IMR-90 (cell line): ENCODE measurements at regions not wholly inside any gene's neighbourhood (a gene's known extent, or its start where the extent isn't known, plus 50 kb on each side); places are given as distances from the start of the nearest gene placed in this dataset.

Experiments used
- ATAC-seq: fragments of 200-7000 bp; cut with Tn5 transposase; 2 replicates; pipeline ENCODE4 v1.9.1; 2020; ENCODE audit warnings: low read depth, mild to moderate bottlenecking, moderate library complexity
- BruUV-seq: library from RNA; stranded (reverse); fragments of 400-500 nt; replicated peaks from 2 replicates; lab custom pipeline; 2021; lab: Mats Ljungman, UMichigan
- CTCF ChIA-PET: fragments of 300-600 bp; formaldehyde crosslinking; extraction: SDS; loops from one replicate; lab custom pipeline; 2021; ENCODE audit warnings: antibody characterized with exemption; lab: Yijun Ruan, JAX
- POLR2A ChIA-PET: fragments of 300-600 bp; sonication (Branson Sonifier 250); formaldehyde crosslinking; loops from one replicate; lab custom pipeline; 2022; ENCODE audit warnings: antibody characterized with exemption; ENCODE audit not compliant: unreplicated experiment; lab: Charles Lee
- DNase-seq: peaks from one replicate; pipeline ENCODE4 v3.0.0; 2013
- H2AFZ ChIP-seq: replicated peaks from 2 replicates; pipeline ENCODE3; 2013; ENCODE audit warnings: low read length, mild to moderate bottlenecking; ENCODE audit not compliant: poor library complexity
- H2AK5ac ChIP-seq: 2 replicates; pipeline ENCODE4 v1.6.1; 2013; ENCODE audit warnings: low read depth, low read length, inconsistent platforms
- H2AK9ac ChIP-seq: replicated peaks from 2 replicates; pipeline ENCODE3; 2013; ENCODE audit warnings: mild to moderate bottlenecking, low read depth, low read length, moderate library complexity; ENCODE audit not compliant: poor library complexity
- H2BK120ac ChIP-seq: 2 replicates; pipeline ENCODE4 v1.6.1; 2013; ENCODE audit warnings: low read depth, low read length, inconsistent platforms
- H2BK15ac ChIP-seq: 3 replicates; pipeline ENCODE4 v1.6.1; 2013; ENCODE audit warnings: low read depth, low read length, inconsistent platforms
- H2BK20ac ChIP-seq: 2 replicates; pipeline ENCODE4 v1.6.1; 2013; ENCODE audit warnings: low read depth, mild to moderate bottlenecking, inconsistent platforms, low read length, moderate library complexity
- H2BK5ac ChIP-seq: 2 replicates; pipeline ENCODE4 v1.6.1; 2013; ENCODE audit warnings: mild to moderate bottlenecking, low read depth, low read length, inconsistent platforms; ENCODE audit not compliant: poor library complexity, severe bottlenecking
- H3K14ac ChIP-seq: replicated peaks from 2 replicates; pipeline ENCODE4 v1.6.1; 2013; ENCODE audit warnings: low read depth, low read length, inconsistent platforms
- H3K18ac ChIP-seq: 2 replicates; pipeline ENCODE4 v1.6.1; 2013; ENCODE audit warnings: low read depth, low read length, control low read depth
- H3K23ac ChIP-seq: 2 replicates; pipeline ENCODE4 v1.6.1; 2013; ENCODE audit warnings: low read depth, low read length, inconsistent platforms
- H3K27ac ChIP-seq: 2 replicates; pipeline ENCODE4 v1.5.1; 2013; ENCODE audit warnings: mild to moderate bottlenecking, control low read depth, low read length; ENCODE audit not compliant: insufficient read depth
- H3K27me3 ChIP-seq: 2 replicates; pipeline ENCODE4 v1.6.1; 2013; ENCODE audit warnings: low read length; ENCODE audit not compliant: control insufficient read depth, insufficient read depth
- H3K36me3 ChIP-seq: 2 replicates; pipeline ENCODE4 v1.6.1; 2013; ENCODE audit warnings: low read length, mixed read lengths; ENCODE audit not compliant: control insufficient read depth, insufficient read depth
- H3K4ac ChIP-seq: 2 replicates; pipeline ENCODE4 v1.6.1; 2013; ENCODE audit warnings: low read depth, low read length, inconsistent platforms
- H3K4me1 ChIP-seq: 2 replicates; pipeline ENCODE4 v1.6.1; 2013; ENCODE audit warnings: low read length, mixed read lengths; ENCODE audit not compliant: control insufficient read depth, insufficient read depth
- H3K4me2 ChIP-seq: 2 replicates; pipeline ENCODE4 v1.6.1; 2013; ENCODE audit warnings: low read depth, mild to moderate bottlenecking, control low read depth, low read length, moderate library complexity
- H3K4me3 ChIP-seq: 2 replicates; pipeline ENCODE4 v1.5.1; 2013; ENCODE audit warnings: low read depth, mild to moderate bottlenecking, control low read depth, low read length, moderate library complexity; ENCODE audit not compliant: insufficient read depth
- H3K56ac ChIP-seq: 2 replicates; pipeline ENCODE4 v1.6.1; 2013; ENCODE audit warnings: low read length, inconsistent platforms; ENCODE audit not compliant: insufficient read depth; ENCODE audit errors: extremely low read depth
- H3K79me1 ChIP-seq, 2 experiments: 2 replicates each; pipeline ENCODE4 v1.6.1; 2013; ENCODE audit warnings: low read length in 2 of 2, inconsistent platforms in 1 of 2, low read depth in 1 of 2
- H3K9ac ChIP-seq: 2 replicates; pipeline ENCODE4 v1.6.1; 2013; ENCODE audit warnings: low read depth, low read length, control low read depth
- H3K9me1 ChIP-seq: 2 replicates; pipeline ENCODE4 v1.6.1; 2013; ENCODE audit warnings: low read length, inconsistent platforms; ENCODE audit not compliant: insufficient read depth
- H3K9me3 ChIP-seq: 2 replicates; pipeline ENCODE4 v1.6.1; 2013; ENCODE audit warnings: low read length; ENCODE audit not compliant: control insufficient read depth, insufficient read depth
- H4K20me1 ChIP-seq: 2 replicates; pipeline ENCODE4 v1.6.1; 2013; ENCODE audit warnings: low read length, inconsistent platforms; ENCODE audit not compliant: insufficient read depth
- H4K5ac ChIP-seq: 2 replicates; pipeline ENCODE4 v1.6.1; 2013; ENCODE audit warnings: mild to moderate bottlenecking, low read depth, low read length, control low read depth
- H4K8ac ChIP-seq, 2 experiments: 2 replicates each; pipeline ENCODE4 v1.6.1; 2013; ENCODE audit warnings: low read depth in 2 of 2, low read length in 2 of 2, control low read depth in 1 of 2, inconsistent platforms in 1 of 2
- H4K91ac ChIP-seq: 2 replicates; pipeline ENCODE4 v1.6.1; 2013; ENCODE audit warnings: low read depth, low read length, inconsistent platforms; ENCODE audit not compliant: insufficient read depth
- BHLHE40 ChIP-seq: fragments of 150-350 bp; IDR thresholded peaks from 2 replicates; pipeline ENCODE4 v1.6.1; 2016; ENCODE audit warnings: mild to moderate bottlenecking, low read depth, low read length
- CEBPB ChIP-seq: IDR thresholded peaks from 2 replicates; pipeline ENCODE4 v1.6.1; 2012; ENCODE audit warnings: low read depth, low read length, improper control_type of control experiment
- CHD1 ChIP-seq: IDR thresholded peaks from 2 replicates; pipeline ENCODE4 v1.6.1; 2012; ENCODE audit warnings: low read depth, low read length, improper control_type of control experiment
- FOS ChIP-seq: fragments of 150-350 bp; IDR thresholded peaks from 2 replicates; pipeline ENCODE4 v1.6.1; 2016; ENCODE audit warnings: low read depth, low read length
- MAFK ChIP-seq: IDR thresholded peaks from 2 replicates; pipeline ENCODE4 v1.6.1; 2012; ENCODE audit warnings: low read depth, low read length, improper control_type of control experiment
- MAZ ChIP-seq: IDR thresholded peaks from 2 replicates; pipeline ENCODE4 v1.6.1; 2012; ENCODE audit warnings: low read depth, mild to moderate bottlenecking, low read length, improper control_type of control experiment, moderate library complexity, borderline replicate concordance
- MXI1 ChIP-seq: IDR thresholded peaks from 2 replicates; pipeline ENCODE4 v1.6.1; 2012; ENCODE audit warnings: low read depth, mild to moderate bottlenecking, low read length, moderate library complexity, borderline replicate concordance
- NFE2L2 ChIP-seq: fragments of 150-350 bp; IDR thresholded peaks from 2 replicates; pipeline ENCODE4 v1.6.1; 2016; ENCODE audit warnings: low read depth, mild to moderate bottlenecking, low read length
- POLR2A ChIP-seq: IDR thresholded peaks from 2 replicates; pipeline ENCODE4 v1.6.1; 2012; ENCODE audit warnings: mild to moderate bottlenecking, low read depth, low read length
- RAD21 ChIP-seq: IDR thresholded peaks from 2 replicates; pipeline ENCODE4 v1.6.1; 2012; ENCODE audit warnings: low read length, improper control_type of control experiment
- RCOR1 ChIP-seq: IDR thresholded peaks from 2 replicates; pipeline ENCODE4 v1.6.1; 2012; ENCODE audit warnings: mild to moderate bottlenecking, low read length, improper control_type of control experiment; ENCODE audit not compliant: insufficient replicate concordance
- RFX5 ChIP-seq: IDR thresholded peaks from 2 replicates; pipeline ENCODE4 v1.8.0; 2012; ENCODE audit warnings: low read depth, mild to moderate bottlenecking, low read length, moderate library complexity
- SMC3 ChIP-seq: fragments of 150-350 bp; IDR thresholded peaks from 2 replicates; pipeline ENCODE4 v1.6.1; 2016; ENCODE audit warnings: low read depth, mild to moderate bottlenecking, antibody characterized with exemption, low read length, moderate library complexity
- WGBS, 2 experiments: methylation state at CpG; one replicate each; pipeline versions ENCODE4 v1.1.5 to v1.1.7; 2013; ENCODE audit warnings: missing lambda C conversion rate in 2 of 2; ENCODE audit not compliant: insufficient read length in 1 of 2; ENCODE audit errors: extremely low coverage in 2 of 2; 5-methylcytosine and 5-hydroxymethylcytosine counted together
- dilution Hi-C: fragments of 300-500 bp; cut with HindIII; formaldehyde crosslinking; loops from one replicate; pipeline ENCODE4 v1.14.3; 2018; ENCODE audit warnings: low sequenced_read_pairs; ENCODE audit not compliant: unreplicated experiment
- in situ Hi-C: fragments of 300-500 bp; cut with MboI; formaldehyde crosslinking; loops from 3 replicates; pipeline ENCODE4 v1.14.3; 2019; ENCODE audit warnings: low sequenced_read_pairs, inconsistent platforms, mixed read lengths
- intact Hi-C: fragments of 100-400 bp; cut with micrococcal nuclease; formaldehyde crosslinking; loops from 2 replicates; pipeline ENCODE4 v1.10.0; 2022
- TF ChIP-seq, protein P1 (sequence below): fragments of 150-350 bp; IDR thresholded peaks from 2 replicates; pipeline ENCODE4 v1.6.1; 2017; ENCODE audit warnings: mild to moderate bottlenecking, antibody characterized with exemption, low read length, low read depth
- TF ChIP-seq, protein P2 (sequence below): conservative IDR thresholded peaks from 2 replicates; pipeline ENCODE4 v1.5.1; 2012; ENCODE audit warnings: mild to moderate bottlenecking, low read depth, low read length, improper control_type of control experiment
- TF ChIP-seq, protein P3 (sequence below): fragments of 150-350 bp; IDR thresholded peaks from 2 replicates; pipeline ENCODE4 v1.6.1; 2016; ENCODE audit warnings: low read depth, mild to moderate bottlenecking, low read length, moderate library complexity, borderline replicate concordance

DNA sequence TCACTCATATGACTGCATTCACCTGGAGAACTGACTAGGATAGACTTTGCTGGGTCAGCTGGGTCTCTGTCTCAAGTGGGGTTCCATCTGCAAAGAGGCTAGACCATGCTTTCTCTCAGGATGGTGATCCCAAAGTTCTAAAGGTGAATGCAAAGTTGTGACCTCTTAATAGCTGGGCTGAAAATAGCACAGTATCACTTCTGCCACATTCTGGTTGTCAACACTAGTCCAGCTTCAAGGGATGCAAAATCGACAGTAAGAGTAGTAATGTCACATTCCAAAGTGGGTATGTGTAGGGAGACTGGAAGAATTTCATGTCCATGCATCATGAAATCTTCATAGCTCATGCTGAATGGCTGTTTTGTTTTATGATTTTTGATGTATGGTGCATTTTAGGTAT is 414.6 kb downstream of the PCDH7 start:
- Histone ChIP-seq H2BK120ac (no peak overlapping the region), H2AK5ac (no peak overlapping the region), H3K9me1 (no peaks in the 10 kb centered on the region), H4K91ac (no peak overlapping the region), H3K18ac (no peak overlapping the region), H2BK15ac (no peak overlapping the region), H2AK9ac (peak overlapping the region; percentile 34), H3K9ac (no peak overlapping the region), H4K5ac (no peak overlapping the region), H2BK5ac (no peak overlapping the region), H3K36me3 (no peaks in the 10 kb centered on the region), H3K4me2 (no peak overlapping the region), H3K4ac (no peak overlapping the region), H3K9me3 (no peaks in the 10 kb centered on the region), H3K27ac (no peak overlapping the region), H3K79me1 (no peaks in the 10 kb centered on the region), H3K23ac (no peak overlapping the region), H4K8ac (no peak overlapping the region), H4K20me1 (no peaks in the 10 kb centered on the region), H3K14ac (no peak overlapping the region), H3K56ac (no peak overlapping the region), H3K27me3 (no peaks in the 10 kb centered on the region), H3K4me1 (no peaks in the 10 kb centered on the region), H2AFZ (no peak overlapping the region), H2BK20ac (no peak overlapping the region), H3K4me3 (no peak overlapping the region)
- no CpG with 5 or more reads among the region's 1 CpG for WGBS, 2 experiments
- BruUV-seq: no TSS peak
- TF ChIP-seq BHLHE40 (no peak), RAD21 (no peak), FOS (no peak), MAFK (no peak), NFE2L2 (no peak), RFX5 (no peak), SMC3 (no peak), CEBPB (no peak), POLR2A (no peak), RCOR1 (no peak), MXI1 (no peak), MAZ (no peak), CHD1 (no peak)
- TF ChIP-seq, protein P1, sequence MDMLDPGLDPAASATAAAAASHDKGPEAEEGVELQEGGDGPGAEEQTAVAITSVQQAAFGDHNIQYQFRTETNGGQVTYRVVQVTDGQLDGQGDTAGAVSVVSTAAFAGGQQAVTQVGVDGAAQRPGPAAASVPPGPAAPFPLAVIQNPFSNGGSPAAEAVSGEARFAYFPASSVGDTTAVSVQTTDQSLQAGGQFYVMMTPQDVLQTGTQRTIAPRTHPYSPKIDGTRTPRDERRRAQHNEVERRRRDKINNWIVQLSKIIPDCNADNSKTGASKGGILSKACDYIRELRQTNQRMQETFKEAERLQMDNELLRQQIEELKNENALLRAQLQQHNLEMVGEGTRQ: no peak
- TF ChIP-seq, protein P2, sequence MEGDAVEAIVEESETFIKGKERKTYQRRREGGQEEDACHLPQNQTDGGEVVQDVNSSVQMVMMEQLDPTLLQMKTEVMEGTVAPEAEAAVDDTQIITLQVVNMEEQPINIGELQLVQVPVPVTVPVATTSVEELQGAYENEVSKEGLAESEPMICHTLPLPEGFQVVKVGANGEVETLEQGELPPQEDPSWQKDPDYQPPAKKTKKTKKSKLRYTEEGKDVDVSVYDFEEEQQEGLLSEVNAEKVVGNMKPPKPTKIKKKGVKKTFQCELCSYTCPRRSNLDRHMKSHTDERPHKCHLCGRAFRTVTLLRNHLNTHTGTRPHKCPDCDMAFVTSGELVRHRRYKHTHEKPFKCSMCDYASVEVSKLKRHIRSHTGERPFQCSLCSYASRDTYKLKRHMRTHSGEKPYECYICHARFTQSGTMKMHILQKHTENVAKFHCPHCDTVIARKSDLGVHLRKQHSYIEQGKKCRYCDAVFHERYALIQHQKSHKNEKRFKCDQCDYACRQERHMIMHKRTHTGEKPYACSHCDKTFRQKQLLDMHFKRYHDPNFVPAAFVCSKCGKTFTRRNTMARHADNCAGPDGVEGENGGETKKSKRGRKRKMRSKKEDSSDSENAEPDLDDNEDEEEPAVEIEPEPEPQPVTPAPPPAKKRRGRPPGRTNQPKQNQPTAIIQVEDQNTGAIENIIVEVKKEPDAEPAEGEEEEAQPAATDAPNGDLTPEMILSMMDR: no peak
- TF ChIP-seq, protein P3, sequence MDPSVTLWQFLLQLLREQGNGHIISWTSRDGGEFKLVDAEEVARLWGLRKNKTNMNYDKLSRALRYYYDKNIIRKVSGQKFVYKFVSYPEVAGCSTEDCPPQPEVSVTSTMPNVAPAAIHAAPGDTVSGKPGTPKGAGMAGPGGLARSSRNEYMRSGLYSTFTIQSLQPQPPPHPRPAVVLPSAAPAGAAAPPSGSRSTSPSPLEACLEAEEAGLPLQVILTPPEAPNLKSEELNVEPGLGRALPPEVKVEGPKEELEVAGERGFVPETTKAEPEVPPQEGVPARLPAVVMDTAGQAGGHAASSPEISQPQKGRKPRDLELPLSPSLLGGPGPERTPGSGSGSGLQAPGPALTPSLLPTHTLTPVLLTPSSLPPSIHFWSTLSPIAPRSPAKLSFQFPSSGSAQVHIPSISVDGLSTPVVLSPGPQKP: no peak
- ATAC-seq (no peak), DNase-seq (no peak)
- dilution Hi-C loops: no loop called here
- ChIA-PET CTCF (no interaction called here), POLR2A (no interaction called here)
- in situ Hi-C loops: no loop called here
- intact Hi-C loops: no loop called here
